ENCODE measurements at regions not wholly inside any gene's neighbourhood (a gene's known extent, or its start where the extent isn't known, plus 50 kb on each side); places are given as distances from the start of the nearest gene placed in this dataset.

GRCh38 chr10:125344573-125345171 lies 184.3 kb upstream of the CTBP2 start:
- TF ChIP-seq, protein P1, sequence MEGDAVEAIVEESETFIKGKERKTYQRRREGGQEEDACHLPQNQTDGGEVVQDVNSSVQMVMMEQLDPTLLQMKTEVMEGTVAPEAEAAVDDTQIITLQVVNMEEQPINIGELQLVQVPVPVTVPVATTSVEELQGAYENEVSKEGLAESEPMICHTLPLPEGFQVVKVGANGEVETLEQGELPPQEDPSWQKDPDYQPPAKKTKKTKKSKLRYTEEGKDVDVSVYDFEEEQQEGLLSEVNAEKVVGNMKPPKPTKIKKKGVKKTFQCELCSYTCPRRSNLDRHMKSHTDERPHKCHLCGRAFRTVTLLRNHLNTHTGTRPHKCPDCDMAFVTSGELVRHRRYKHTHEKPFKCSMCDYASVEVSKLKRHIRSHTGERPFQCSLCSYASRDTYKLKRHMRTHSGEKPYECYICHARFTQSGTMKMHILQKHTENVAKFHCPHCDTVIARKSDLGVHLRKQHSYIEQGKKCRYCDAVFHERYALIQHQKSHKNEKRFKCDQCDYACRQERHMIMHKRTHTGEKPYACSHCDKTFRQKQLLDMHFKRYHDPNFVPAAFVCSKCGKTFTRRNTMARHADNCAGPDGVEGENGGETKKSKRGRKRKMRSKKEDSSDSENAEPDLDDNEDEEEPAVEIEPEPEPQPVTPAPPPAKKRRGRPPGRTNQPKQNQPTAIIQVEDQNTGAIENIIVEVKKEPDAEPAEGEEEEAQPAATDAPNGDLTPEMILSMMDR (IDR thresholded peaks at IDR 0.05): no peak
- TF ChIP-seq POLR2A (IDR thresholded peaks at IDR 0.05): no peak
- no peak for TF ChIP-seq EP300 (IDR thresholded peaks at IDR 0.05)
